ENCODE measurements at regions not wholly inside any gene's neighbourhood (a gene's known extent, or its start where the extent isn't known, plus 50 kb on each side); places are given as distances from the start of the nearest gene placed in this dataset.

GRCh38 chr13:69180034-69180433, 927.6 kb upstream of the ATXN8OS start:
- Histone ChIP-seq H3K36me3 (ENCODE audit: insufficient read depth, low read length) (no peaks in the 10 kb centered on the region), H2AFZ (ENCODE audit: low read depth, low read length) (no peak overlapping the region), H3K9me3 (ENCODE audit: low read length) (no peaks in the 10 kb centered on the region), H3K4me1 (ENCODE audit: insufficient read depth, low read length) (peaks cover 10% of the 10 kb centered on the region), H3K27me3 (ENCODE audit: insufficient read depth, low read length) (no peaks in the 10 kb centered on the region), H3K4me3 (ENCODE audit: low read length) (no peak overlapping the region)

- Histone ChIP-seq H2AFZ (ENCODE audit: low read depth, low read length) (no peak overlapping the region), H3K27me3 (ENCODE audit: insufficient read depth, low read length) (no peaks in the 10 kb centered on the region), H3K4me1 (ENCODE audit: insufficient read depth, low read length) (peaks cover 10% of the 10 kb centered on the region), H3K9me3 (ENCODE audit: low read length) (no peaks in the 10 kb centered on the region), H3K36me3 (ENCODE audit: insufficient read depth, low read length) (no peaks in the 10 kb centered on the region), H3K4me3 (ENCODE audit: low read length) (no peak overlapping the region)
Observed at GRCh38 chr13:69178000-69178399, 929.6 kb upstream of the ATXN8OS start.

DNA sequence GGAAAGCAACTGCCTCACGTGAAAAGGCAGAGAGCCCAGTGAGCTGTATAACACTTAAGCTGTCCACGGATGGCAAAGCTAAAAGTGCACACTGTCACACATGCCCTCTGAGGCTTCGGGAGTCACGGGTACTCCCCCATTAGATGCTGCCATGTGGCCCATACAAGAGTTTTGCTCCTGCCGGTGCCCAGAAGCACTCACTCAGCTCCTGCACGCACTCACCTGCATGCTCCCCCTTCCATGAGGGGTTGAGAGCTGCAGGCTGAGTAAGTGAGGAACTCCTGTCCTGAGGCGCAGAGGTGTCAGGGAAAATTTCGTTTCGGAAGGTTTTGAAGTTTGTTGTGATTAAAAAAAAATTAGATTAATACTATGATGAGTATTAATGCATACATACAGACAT, 939.2 kb upstream of the ATXN8OS start:
- Histone ChIP-seq H2AFZ (ENCODE audit: low read depth, low read length) (no peak overlapping the region), H3K4me1 (ENCODE audit: insufficient read depth, low read length) (no peaks in the 10 kb centered on the region), H3K4me3 (ENCODE audit: low read length) (no peak overlapping the region), H3K36me3 (ENCODE audit: insufficient read depth, low read length) (no peaks in the 10 kb centered on the region), H3K9me3 (ENCODE audit: low read length) (no peaks in the 10 kb centered on the region), H3K27me3 (ENCODE audit: insufficient read depth, low read length) (no peaks in the 10 kb centered on the region)

DNA sequence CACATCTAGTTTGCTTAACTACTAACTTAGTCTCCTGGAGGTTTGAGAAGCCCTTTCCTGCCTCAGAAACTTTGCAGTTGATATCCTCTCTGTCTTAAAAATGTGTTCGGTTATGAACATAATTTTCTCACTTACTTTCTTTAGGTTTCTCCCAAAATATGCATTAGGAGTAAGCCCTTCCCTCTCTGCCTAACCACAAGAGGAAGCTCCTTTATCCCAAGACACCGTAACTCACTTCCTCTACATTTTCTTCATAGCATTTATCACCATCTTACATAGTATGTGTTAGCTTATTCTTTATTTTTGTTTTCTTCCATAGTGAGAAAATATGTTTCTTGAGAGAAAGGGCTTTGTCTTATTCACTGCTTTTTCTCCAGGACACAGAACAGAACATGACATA, 952.5 kb upstream of the ATXN8OS start:
- Histone ChIP-seq H3K27me3 (ENCODE audit: insufficient read depth, low read length) (no peaks in the 10 kb centered on the region), H3K4me1 (ENCODE audit: insufficient read depth, low read length) (no peaks in the 10 kb centered on the region), H3K9me3 (ENCODE audit: low read length) (peaks cover 3% of the 10 kb centered on the region), H3K36me3 (ENCODE audit: insufficient read depth, low read length) (no peaks in the 10 kb centered on the region), H3K4me3 (ENCODE audit: low read length) (no peak overlapping the region), H2AFZ (ENCODE audit: low read depth, low read length) (no peak overlapping the region)

- Histone ChIP-seq H3K27me3 (ENCODE audit: insufficient read depth, low read length) (no peaks in the 10 kb centered on the region), H3K4me1 (ENCODE audit: insufficient read depth, low read length) (no peaks in the 10 kb centered on the region), H3K36me3 (ENCODE audit: insufficient read depth, low read length) (no peaks in the 10 kb centered on the region), H3K4me3 (ENCODE audit: low read length) (no peak overlapping the region), H2AFZ (ENCODE audit: low read depth, low read length) (no peak overlapping the region), H3K9me3 (ENCODE audit: low read length) (no peaks in the 10 kb centered on the region)
Observed at GRCh38 chr13:69142101-69142500, 965.5 kb upstream of the ATXN8OS start.

DNA sequence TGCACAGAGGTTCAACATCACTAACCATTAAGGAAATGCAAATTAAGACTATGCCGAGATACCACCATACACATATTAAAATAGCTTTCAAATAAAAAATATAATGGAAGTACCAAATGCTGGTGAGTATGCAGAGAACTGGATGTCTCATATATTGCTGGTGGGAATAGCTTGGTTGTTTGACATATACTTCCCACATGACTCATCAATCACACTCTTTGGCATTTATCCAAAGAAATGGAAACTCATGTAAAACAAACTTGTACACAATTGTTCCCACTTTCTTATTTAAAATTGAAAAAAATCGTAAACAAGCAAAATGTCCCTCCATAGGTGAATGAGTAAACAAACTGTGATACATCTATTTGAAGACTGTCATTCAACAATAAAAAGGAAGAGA, 982.6 kb upstream of the ATXN8OS start:
- H3K9me3 ChIP-seq (ENCODE audit: low read length) = no peaks in the 10 kb centered on the region
- no peaks in the 10 kb centered on the region for H3K27me3 ChIP-seq (ENCODE audit: insufficient read depth, low read length)
- H3K4me3 ChIP-seq (ENCODE audit: low read length) = no peak overlapping the region
- H3K4me1 ChIP-seq (ENCODE audit: insufficient read depth, low read length) = no peaks in the 10 kb centered on the region
- no peak overlapping the region for H2AFZ ChIP-seq (ENCODE audit: low read depth, low read length)
- H3K36me3 ChIP-seq (ENCODE audit: insufficient read depth, low read length) = no peaks in the 10 kb centered on the region

- Histone ChIP-seq H3K4me1 (ENCODE audit: insufficient read depth, low read length) (no peaks in the 10 kb centered on the region), H3K27me3 (ENCODE audit: insufficient read depth, low read length) (no peaks in the 10 kb centered on the region), H2AFZ (ENCODE audit: low read depth, low read length) (no peak overlapping the region), H3K36me3 (ENCODE audit: insufficient read depth, low read length) (no peaks in the 10 kb centered on the region), H3K4me3 (ENCODE audit: low read length) (no peak overlapping the region), H3K9me3 (ENCODE audit: low read length) (peaks cover 3% of the 10 kb centered on the region)
Observed at GRCh38 chr13:69109891-69110525, 997.6 kb upstream of the ATXN8OS start.

DNA sequence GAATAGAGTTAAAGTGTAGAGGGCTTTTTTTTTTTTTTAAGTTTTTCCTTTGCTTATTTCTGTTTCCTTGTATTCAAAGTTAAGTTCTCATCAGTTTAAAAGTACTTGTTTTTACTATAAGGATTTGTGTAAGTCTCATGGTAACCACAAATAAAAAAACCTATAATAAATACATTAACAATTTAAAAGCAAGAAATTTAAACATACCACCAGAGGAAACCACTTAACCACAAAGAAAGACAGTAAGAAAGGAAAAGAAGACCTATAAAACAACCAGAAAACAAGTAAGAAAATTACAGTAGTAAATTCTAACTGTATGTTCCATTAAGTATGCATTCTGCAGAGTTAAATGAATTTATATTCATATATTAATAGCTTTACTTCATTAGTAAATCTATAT, 999.1 kb upstream of the ATXN8OS start:
- Histone ChIP-seq H3K27me3 (ENCODE audit: insufficient read depth, low read length) (no peaks in the 10 kb centered on the region), H3K4me3 (ENCODE audit: low read length) (no peak overlapping the region), H3K4me1 (ENCODE audit: insufficient read depth, low read length) (no peaks in the 10 kb centered on the region), H2AFZ (ENCODE audit: low read depth, low read length) (no peak overlapping the region), H3K9me3 (ENCODE audit: low read length) (peaks cover 3% of the 10 kb centered on the region), H3K36me3 (ENCODE audit: insufficient read depth, low read length) (no peaks in the 10 kb centered on the region)

DNA sequence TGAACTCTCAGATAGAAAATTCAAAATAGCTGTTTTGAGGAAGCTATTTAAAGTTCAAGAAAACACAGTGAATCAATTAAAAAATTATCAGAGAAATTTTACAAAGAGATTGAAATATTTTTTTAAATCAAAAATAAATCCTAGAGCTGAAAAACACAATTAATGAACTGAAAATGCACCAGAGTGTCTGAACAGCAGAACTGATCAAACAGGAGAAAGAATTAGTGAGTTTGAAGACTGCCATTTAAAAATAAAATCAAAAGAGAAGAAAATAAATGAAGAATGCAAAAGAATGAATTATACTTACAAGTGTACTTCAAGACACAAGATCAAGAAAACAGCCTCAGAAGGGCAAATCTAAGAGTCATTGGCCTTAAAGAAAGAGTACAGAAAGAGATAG, 1000.2 kb upstream of the ATXN8OS start:
- Histone ChIP-seq H3K27me3 (ENCODE audit: insufficient read depth, low read length) (no peaks in the 10 kb centered on the region), H2AFZ (ENCODE audit: low read depth, low read length) (no peak overlapping the region), H3K9me3 (ENCODE audit: low read length) (peaks cover 3% of the 10 kb centered on the region), H3K4me1 (ENCODE audit: insufficient read depth, low read length) (no peaks in the 10 kb centered on the region), H3K36me3 (ENCODE audit: insufficient read depth, low read length) (no peaks in the 10 kb centered on the region), H3K4me3 (ENCODE audit: low read length) (no peak overlapping the region)

DNA sequence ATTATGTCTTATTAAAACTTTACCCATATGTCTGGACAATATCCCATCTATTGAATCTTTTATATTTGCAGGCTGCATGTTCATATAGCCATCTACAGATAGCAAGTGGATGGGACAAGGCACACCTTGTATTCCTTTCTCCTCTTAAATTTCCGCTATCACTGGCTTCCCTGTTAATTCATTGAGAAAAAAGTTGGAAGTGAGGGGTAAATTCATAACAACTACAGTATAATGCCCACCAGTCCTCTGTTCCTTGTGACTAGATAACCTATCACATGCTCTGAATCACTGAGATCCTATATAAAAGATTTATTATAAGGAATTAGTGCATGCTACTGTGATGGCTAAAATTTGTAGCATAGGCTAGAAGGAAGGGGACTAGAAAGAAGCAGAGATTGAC, 1005.8 kb upstream of the ATXN8OS start:
- Histone ChIP-seq H2AFZ (ENCODE audit: low read depth, low read length) (no peak overlapping the region), H3K9me3 (ENCODE audit: low read length) (peaks cover 3% of the 10 kb centered on the region), H3K4me1 (ENCODE audit: insufficient read depth, low read length) (no peaks in the 10 kb centered on the region), H3K36me3 (ENCODE audit: insufficient read depth, low read length) (no peaks in the 10 kb centered on the region), H3K27me3 (ENCODE audit: insufficient read depth, low read length) (no peaks in the 10 kb centered on the region), H3K4me3 (ENCODE audit: low read length) (no peak overlapping the region)

GRCh38 chr13:69094485-69094884, 1013.1 kb upstream of the ATXN8OS start:
- no peaks in the 10 kb centered on the region for H3K36me3 ChIP-seq (ENCODE audit: insufficient read depth, low read length)
- no peaks in the 10 kb centered on the region for H3K4me1 ChIP-seq (ENCODE audit: insufficient read depth, low read length)
- no peaks in the 10 kb centered on the region for H3K27me3 ChIP-seq (ENCODE audit: insufficient read depth, low read length)
- H3K9me3 ChIP-seq (ENCODE audit: low read length) = no peaks in the 10 kb centered on the region
- H2AFZ ChIP-seq (ENCODE audit: low read depth, low read length) = no peak overlapping the region
- no peak overlapping the region for H3K4me3 ChIP-seq (ENCODE audit: low read length)

- Histone ChIP-seq H3K27me3 (ENCODE audit: insufficient read depth, low read length) (no peaks in the 10 kb centered on the region), H3K4me3 (ENCODE audit: low read length) (no peak overlapping the region)
Observed at GRCh38 chr13:69092615-69093322, 1014.9 kb upstream of the ATXN8OS start.

GRCh38 chr13:69077267-69077666, 1030.4 kb upstream of the ATXN8OS start:
- Histone ChIP-seq H3K4me3 (ENCODE audit: low read length) (no peak overlapping the region), H3K27me3 (ENCODE audit: insufficient read depth, low read length) (no peaks in the 10 kb centered on the region), H2AFZ (ENCODE audit: low read depth, low read length) (no peak overlapping the region), H3K9me3 (ENCODE audit: low read length) (no peaks in the 10 kb centered on the region), H3K4me1 (ENCODE audit: insufficient read depth, low read length) (no peaks in the 10 kb centered on the region), H3K36me3 (ENCODE audit: insufficient read depth, low read length) (no peaks in the 10 kb centered on the region)

More at GRCh38 chr13:69092615-69093322, 1014.9 kb upstream of the ATXN8OS start:
- H3K9me3 ChIP-seq (ENCODE audit: low read length) = no peaks in the 10 kb centered on the region
- no peaks in the 10 kb centered on the region for H3K4me1 ChIP-seq (ENCODE audit: insufficient read depth, low read length)
- H2AFZ ChIP-seq (ENCODE audit: low read depth, low read length) = no peak overlapping the region
- H3K36me3 ChIP-seq (ENCODE audit: insufficient read depth, low read length) = no peaks in the 10 kb centered on the region

All from neuron (in vitro differentiated cells).